A549 (cell line): ENCODE measurements at regions not wholly inside any gene's neighbourhood (a gene's known extent, or its start where the extent isn't known, plus 50 kb on each side); places are given as distances from the start of the nearest gene placed in this dataset.

Source experiments
- ATAC-seq, 2 experiments: fragments of 200-7000 bp in 1 of 2; fragments of >200 bp in 1 of 2; cut with Nextera tagmentation in 1 of 2; cut with Tn5 transposase in 1 of 2; 3 replicates each; pipeline versions ENCODE4 v1.8.0 to v1.9.1; 2018 to 2020; ENCODE audit warnings: mild to moderate bottlenecking in 1 of 2, moderate library complexity in 1 of 2
- CTCF ChIA-PET: fragments of 300-600 bp; sonication (Branson Sonifier 250); formaldehyde crosslinking; extraction: SDS; loops from one replicate; lab custom pipeline; 2021; ENCODE audit warnings: antibody characterized with exemption, inconsistent platforms; lab: Yijun Ruan, JAX
- POLR2A ChIA-PET: fragments of 350-600 bp; formaldehyde crosslinking; extraction: SDS; loops from one replicate; lab custom pipeline; 2021; ENCODE audit warnings: antibody characterized with exemption, inconsistent platforms; lab: Yijun Ruan, JAX
- DNase-seq, 2 experiments: peaks; one replicate each; pipeline versions ENCODE4 v3.0.0 to v3.0.0-alpha.2; 2011 to 2016; ENCODE audit warnings: low read depth in 1 of 2, low spot score in 1 of 2
- FAIRE-seq: peaks from 2 replicates; lab custom pipeline; 2011; peaks lifted over from hg19 to GRCh38; lab: Jason Lieb, UNC
- H3K27ac ChIP-seq, 2 experiments: fragments of >200 bp; sonication (Bioruptor Twin); formaldehyde crosslinking; 3 replicates each; pipeline ENCODE4 v1.5.1; 2016 to 2017
- H3K4me1 ChIP-seq: fragments of >200 bp; sonication (Bioruptor Twin); formaldehyde crosslinking; 3 replicates; pipeline ENCODE4 v1.6.1; 2016
- H3K4me2 ChIP-seq: fragments of >200 bp; sonication (Bioruptor Twin); formaldehyde crosslinking; 3 replicates; pipeline ENCODE4 v1.6.1; 2016
- H3K4me3 ChIP-seq: fragments of >200 bp; sonication (Bioruptor Twin); formaldehyde crosslinking; 3 replicates; pipeline ENCODE4 v1.5.1; 2016
- H3K9me3 ChIP-seq: fragments of >200 bp; sonication (Bioruptor Twin); formaldehyde crosslinking; 3 replicates; pipeline ENCODE4 v1.6.1; 2016
- E2F6 ChIP-seq: IDR thresholded peaks from 2 replicates; pipeline ENCODE4 v1.6.1; 2012; ENCODE audit warnings: low read depth, borderline replicate concordance
- EHF ChIP-seq: fragments of 250-450 bp; sonication (Bioruptor Pico); IDR thresholded peaks from 2 replicates; pipeline ENCODE4 v1.5.0; 2020; ENCODE audit warnings: mild to moderate bottlenecking
- EHMT2 ChIP-seq: fragments of 200-600 bp; sonication (generic); IDR thresholded peaks from 2 replicates; pipeline ENCODE4 v1.6.1; 2016; ENCODE audit warnings: antibody characterized with exemption, low read depth, mild to moderate bottlenecking, moderate library complexity
- EP300 ChIP-seq, 2 experiments: fragments of >200 bp; sonication (Bioruptor Twin); formaldehyde crosslinking; IDR thresholded peaks; 2 replicates in 1 of 2; 3 replicates in 1 of 2; pipeline ENCODE4 v1.6.1; 2016 to 2017
- FOSL2 ChIP-seq, 2 experiments: fragments of 450-650 bp in 1 of 2; fragments of >200 bp in 1 of 2; sonication (Bioruptor Twin) in 1 of 2; formaldehyde crosslinking; IDR thresholded peaks; 2 replicates each; pipeline versions ENCODE4 v1.5.0 to v1.6.1; 2016 to 2020; ENCODE audit warnings: mild to moderate bottlenecking in 1 of 2, moderate library complexity in 1 of 2
- HEYL ChIP-seq: fragments of 250-450 bp; sonication (Bioruptor Pico); IDR thresholded peaks from 2 replicates; pipeline ENCODE4 v1.8.0; 2021; ENCODE audit warnings: mild to moderate bottlenecking, moderate library complexity
- HOXB5 ChIP-seq: fragments of 250-450 bp; sonication (Bioruptor Pico); IDR thresholded peaks from 2 replicates; pipeline ENCODE4 v1.5.0; 2020; ENCODE audit warnings: mild to moderate bottlenecking, moderate library complexity
- JUNB ChIP-seq: fragments of >200 bp; sonication (Bioruptor Twin); formaldehyde crosslinking; IDR thresholded peaks from 2 replicates; pipeline ENCODE4 v1.6.1; 2016
- KDM5A ChIP-seq: fragments of 200-600 bp; sonication (generic); IDR thresholded peaks from 2 replicates; pipeline ENCODE4 v1.6.1; 2016; ENCODE audit warnings: antibody characterized with exemption, mild to moderate bottlenecking
- NPAS2 ChIP-seq: fragments of 250-450 bp; sonication (Bioruptor Pico); IDR thresholded peaks from 2 replicates; pipeline ENCODE4 v1.8.0; 2022; ENCODE audit warnings: mild to moderate bottlenecking, moderate library complexity, borderline replicate concordance
- NR3C1 ChIP-seq: fragments of >200 bp; sonication (Bioruptor Twin); formaldehyde crosslinking; IDR thresholded peaks from 3 replicates; pipeline ENCODE4 v1.6.1; 2017
- PBX3 ChIP-seq: IDR thresholded peaks from 2 replicates; pipeline ENCODE4 v1.6.1; 2012
- PHF8 ChIP-seq: fragments of 200-600 bp; sonication (generic); IDR thresholded peaks from 2 replicates; pipeline ENCODE4 v1.6.1; 2016; ENCODE audit warnings: low read depth, mild to moderate bottlenecking, antibody characterized with exemption, moderate library complexity, borderline replicate concordance
- POLR2AphosphoS2 ChIP-seq: conservative IDR thresholded peaks from 2 replicates; pipeline ENCODE4 v1.6.1; 2012; ENCODE audit warnings: low read length, improper control_type of control experiment, inconsistent platforms
- RAD21 ChIP-seq, 2 experiments: fragments of >200 bp in 1 of 2; sonication (Bioruptor Twin) in 1 of 2; formaldehyde crosslinking in 1 of 2; IDR thresholded peaks in 1 of 2; conservative IDR thresholded peaks in 1 of 2; 2 replicates in 1 of 2; 3 replicates in 1 of 2; pipeline ENCODE4 v1.6.1; 2012 to 2018; ENCODE audit warnings: inconsistent platforms in 1 of 2
- RFX5 ChIP-seq: fragments of 450-650 bp; IDR thresholded peaks from 2 replicates; pipeline ENCODE4 v1.7.1; 2014; ENCODE audit warnings: antibody characterized with exemption, mild to moderate bottlenecking, moderate library complexity
- RNF2 ChIP-seq: fragments of 200-600 bp; sonication (generic); IDR thresholded peaks from 2 replicates; pipeline ENCODE4 v1.6.1; 2016; ENCODE audit warnings: low read depth, mild to moderate bottlenecking, antibody characterized with exemption, moderate library complexity, borderline replicate concordance
- TFCP2L1 ChIP-seq: fragments of 250-450 bp; sonication (Bioruptor Pico); IDR thresholded peaks from 2 replicates; pipeline ENCODE4 v1.5.0; 2021; ENCODE audit warnings: mild to moderate bottlenecking
- TP53 ChIP-seq: fragments of 250-450 bp; sonication (Bioruptor Pico); IDR thresholded peaks from 2 replicates; pipeline ENCODE4 v1.5.0; 2021; ENCODE audit warnings: mild to moderate bottlenecking, moderate library complexity
- ZC3H11A ChIP-seq: fragments of 450-650 bp; IDR thresholded peaks from 2 replicates; pipeline ENCODE4 v1.6.1; 2014; ENCODE audit warnings: antibody characterized with exemption, mild to moderate bottlenecking
- WGBS: methylation state at CpG from one replicate; pipeline ENCODE4 v1.1.6; 2017; ENCODE audit errors: missing lambda C conversion rate; 5-methylcytosine and 5-hydroxymethylcytosine counted together
- TF ChIP-seq, protein P1 (sequence below): fragments of 250-450 bp; sonication (Bioruptor Pico); IDR thresholded peaks from 2 replicates; pipeline ENCODE4 v1.5.0; 2021; ENCODE audit warnings: mild to moderate bottlenecking, moderate library complexity, borderline replicate concordance
- TF ChIP-seq, protein P2 (sequence below): fragments of >200 bp; sonication (Bioruptor Twin); formaldehyde crosslinking; IDR thresholded peaks from 3 replicates; pipeline ENCODE4 v1.6.1; 2016

DNA sequence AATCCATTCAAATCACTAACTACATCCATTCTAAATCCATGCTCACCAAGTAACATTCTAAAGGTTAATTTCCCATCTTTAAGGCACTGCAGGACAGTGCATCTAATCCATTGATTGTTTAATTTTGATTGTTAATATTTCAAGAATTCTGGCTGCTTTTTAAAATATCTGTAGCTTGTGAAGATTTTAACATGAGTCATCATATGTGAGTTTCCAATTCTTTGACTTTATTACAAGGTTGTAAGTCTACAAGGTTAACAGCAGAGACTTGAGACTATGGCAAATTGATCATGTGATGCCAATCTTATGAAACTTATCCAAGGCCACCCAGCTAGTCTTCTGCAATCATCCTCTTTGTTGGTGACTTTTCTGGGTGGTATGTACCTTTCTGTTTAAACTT, 349.2 kb upstream of the ZC3H15 start:
- H3K9me3 ChIP-seq, result no peaks in the 10 kb centered on the region
- FAIRE-seq (peak; percentile 18), ATAC-seq (no peak), DNase-seq (no peak)
- CTCF ChIA-PET, result no interaction called here
- POLR2A ChIA-PET, result no interaction called here
- no peak overlapping the region for H3K4me2 ChIP-seq
- H3K4me3 ChIP-seq, result no peak overlapping the region
- H3K4me1 ChIP-seq, result no peaks in the 10 kb centered on the region
- no peak overlapping the region for H3K27ac ChIP-seq
- no peak for TF ChIP-seq EP300 (IDR thresholded peaks at IDR 0.05)
- no peak for TF ChIP-seq FOSL2 (IDR thresholded peaks at IDR 0.05)
- peak; percentile 13; the same call in 1 of the 2 replicates for TF ChIP-seq FOSL2 (CRISPR knock-in tag; IDR thresholded peaks at IDR 0.05)
- no peak for TF ChIP-seq ZC3H11A
- TF ChIP-seq TFCP2L1 (CRISPR knock-in tag), result no peak
- TF ChIP-seq EHF (CRISPR knock-in tag), result no peak

DNA sequence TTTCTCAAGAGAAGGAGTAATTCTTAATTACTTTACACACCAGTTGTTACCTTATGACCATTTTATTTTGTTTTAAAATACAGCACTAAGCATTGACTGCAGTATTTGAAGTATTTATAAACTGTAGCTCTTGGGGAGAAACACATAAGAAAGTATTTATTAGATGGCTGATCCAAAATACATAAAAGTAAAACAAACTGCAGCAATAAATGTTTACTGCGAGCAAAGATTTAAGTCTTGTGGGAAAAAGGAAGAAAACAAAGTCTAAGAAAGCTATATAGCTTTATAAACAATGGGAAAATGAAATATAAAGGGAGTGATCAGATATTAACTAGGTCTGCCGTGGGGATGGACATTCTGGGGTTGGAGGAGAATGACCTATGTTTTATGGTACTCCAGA, 347.2 kb upstream of the ZC3H15 start:
- Histone ChIP-seq H3K9me3 (no peaks in the 10 kb centered on the region), H3K4me3 (no peak overlapping the region), H3K4me1 (no peaks in the 10 kb centered on the region), H3K4me2 (no peak overlapping the region), H3K27ac (no peak overlapping the region)
- 18% methylated on average over 2 of the region's 2 CpGs for WGBS
- ATAC-seq, result no peak
- no peak for FAIRE-seq
- DNase-seq, result no peak
- CTCF ChIA-PET, result no interaction called here
- TF ChIP-seq NPAS2, result no peak
- no peak for TF ChIP-seq PBX3
- no peak for TF ChIP-seq TFCP2L1 (CRISPR knock-in tag)
- TF ChIP-seq EP300 (IDR thresholded peaks at IDR 0.05), result no peak
- TF ChIP-seq KDM5A, result no peak
- no peak for TF ChIP-seq PHF8
- TF ChIP-seq JUNB, result no peak
- no peak for TF ChIP-seq RNF2
- TF ChIP-seq, protein P1, sequence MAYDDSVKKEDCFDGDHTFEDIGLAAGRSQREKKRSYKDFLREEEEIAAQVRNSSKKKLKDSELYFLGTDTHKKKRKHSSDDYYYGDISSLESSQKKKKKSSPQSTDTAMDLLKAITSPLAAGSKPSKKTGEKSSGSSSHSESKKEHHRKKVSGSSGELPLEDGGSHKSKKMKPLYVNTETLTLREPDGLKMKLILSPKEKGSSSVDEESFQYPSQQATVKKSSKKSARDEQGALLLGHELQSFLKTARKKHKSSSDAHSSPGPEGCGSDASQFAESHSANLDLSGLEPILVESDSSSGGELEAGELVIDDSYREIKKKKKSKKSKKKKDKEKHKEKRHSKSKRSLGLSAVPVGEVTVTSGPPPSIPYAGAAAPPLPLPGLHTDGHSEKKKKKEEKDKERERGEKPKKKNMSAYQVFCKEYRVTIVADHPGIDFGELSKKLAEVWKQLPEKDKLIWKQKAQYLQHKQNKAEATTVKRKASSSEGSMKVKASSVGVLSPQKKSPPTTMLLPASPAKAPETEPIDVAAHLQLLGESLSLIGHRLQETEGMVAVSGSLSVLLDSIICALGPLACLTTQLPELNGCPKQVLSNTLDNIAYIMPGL (CRISPR knock-in tag), result no peak
- no peak for TF ChIP-seq RAD21 (conservative IDR thresholded peaks at IDR 0.05 in 1 of 2, IDR thresholded peaks at IDR 0.05 in 1 of 2)
- no peak for TF ChIP-seq RFX5
- no peak for TF ChIP-seq EHMT2
- no peak for TF ChIP-seq E2F6
- no peak for TF ChIP-seq HOXB5
- TF ChIP-seq, all 56 proteins: peak for 0
- POLR2A ChIA-PET, result no interaction called here

- no peak for TF ChIP-seq TP53 (CRISPR knock-in tag)
- TF ChIP-seq EP300 (IDR thresholded peaks at IDR 0.05), result no peak
- TF ChIP-seq PHF8, result no peak
- TF ChIP-seq, protein P1 (CRISPR knock-in tag), result no peak
- TF ChIP-seq POLR2AphosphoS2, result no peak
- TF ChIP-seq NR3C1, result no peak
- no peak for TF ChIP-seq HEYL (CRISPR knock-in tag)
- no peak for TF ChIP-seq NPAS2
- TF ChIP-seq, protein P2, sequence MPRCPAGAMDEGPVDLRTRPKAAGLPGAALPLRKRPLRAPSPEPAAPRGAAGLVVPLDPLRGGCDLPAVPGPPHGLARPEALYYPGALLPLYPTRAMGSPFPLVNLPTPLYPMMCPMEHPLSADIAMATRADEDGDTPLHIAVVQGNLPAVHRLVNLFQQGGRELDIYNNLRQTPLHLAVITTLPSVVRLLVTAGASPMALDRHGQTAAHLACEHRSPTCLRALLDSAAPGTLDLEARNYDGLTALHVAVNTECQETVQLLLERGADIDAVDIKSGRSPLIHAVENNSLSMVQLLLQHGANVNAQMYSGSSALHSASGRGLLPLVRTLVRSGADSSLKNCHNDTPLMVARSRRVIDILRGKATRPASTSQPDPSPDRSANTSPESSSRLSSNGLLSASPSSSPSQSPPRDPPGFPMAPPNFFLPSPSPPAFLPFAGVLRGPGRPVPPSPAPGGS, result no peak
- ChIA-PET CTCF (no interaction called here), POLR2A (no interaction called here)
- H3K4me1 ChIP-seq, result no peaks in the 10 kb centered on the region
- FAIRE-seq (no peak), ATAC-seq (no peak), DNase-seq (no peak)
- H3K4me3 ChIP-seq, result no peak overlapping the region
- no peak overlapping the region for H3K4me2 ChIP-seq
- no peak overlapping the region for H3K27ac ChIP-seq
- no peaks in the 10 kb centered on the region for H3K9me3 ChIP-seq
Measured at GRCh38 chr2:186159101-186159500, 327.0 kb upstream of the ZC3H15 start.
